HG03280 (cell line): ENCODE measurements at regions not wholly inside any gene's neighbourhood (a gene's known extent, or its start where the extent isn't known, plus 50 kb on each side); places are given as distances from the start of the nearest gene placed in this dataset.
"Not testable (repeated sequence)": the region's sequence is repeated elsewhere in the genome, so short reads cannot be mapped to it uniquely, and the experiment has no call there.

Experiments used
- ATAC-seq: cut with Tn5 transposase; IDR thresholded peaks from one replicate; pipeline ENCODE4 v1.9.1; 2021; ENCODE audit warnings: mild to moderate bottlenecking, moderate library complexity; ENCODE audit not compliant: unreplicated experiment

DNA sequence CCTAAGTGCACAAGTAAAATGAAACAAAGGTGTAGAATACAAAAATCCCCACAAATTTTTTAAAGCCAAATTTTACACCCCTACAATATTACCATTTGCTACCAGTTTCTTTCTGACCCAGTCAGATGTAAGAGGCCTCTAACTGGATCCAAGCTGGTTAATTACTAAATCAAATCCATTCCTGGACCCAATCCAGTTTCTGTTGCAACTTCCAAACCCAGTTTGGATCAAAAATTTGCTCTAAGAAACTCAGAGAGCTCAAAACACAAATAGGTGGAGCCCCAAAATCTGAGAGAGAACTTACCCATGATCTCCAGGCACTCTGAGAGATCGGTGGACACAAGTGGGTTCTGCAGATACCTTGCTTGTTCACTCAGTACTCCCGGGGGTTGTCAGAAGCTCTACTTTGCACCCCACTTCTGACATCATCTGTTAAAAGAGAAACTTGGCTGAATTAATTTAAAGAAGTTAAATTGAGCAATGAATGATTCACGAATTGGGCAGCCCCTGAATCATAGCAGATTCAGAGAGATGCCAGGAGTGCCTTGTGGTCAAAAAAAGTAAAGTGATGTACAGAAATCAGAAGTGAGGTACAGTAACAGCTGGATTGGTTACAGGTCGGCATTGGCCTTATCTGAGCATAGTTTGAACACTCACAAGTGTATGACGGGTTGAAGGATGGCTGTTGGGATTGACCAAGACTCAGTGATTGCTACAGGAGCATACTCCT is 448.0 kb downstream of the KCNT2 start:
- no peak for ATAC-seq

GRCh38 chr1:196155586-196155985 is 452.7 kb downstream of the KCNT2 start:
- no peak for ATAC-seq

DNA sequence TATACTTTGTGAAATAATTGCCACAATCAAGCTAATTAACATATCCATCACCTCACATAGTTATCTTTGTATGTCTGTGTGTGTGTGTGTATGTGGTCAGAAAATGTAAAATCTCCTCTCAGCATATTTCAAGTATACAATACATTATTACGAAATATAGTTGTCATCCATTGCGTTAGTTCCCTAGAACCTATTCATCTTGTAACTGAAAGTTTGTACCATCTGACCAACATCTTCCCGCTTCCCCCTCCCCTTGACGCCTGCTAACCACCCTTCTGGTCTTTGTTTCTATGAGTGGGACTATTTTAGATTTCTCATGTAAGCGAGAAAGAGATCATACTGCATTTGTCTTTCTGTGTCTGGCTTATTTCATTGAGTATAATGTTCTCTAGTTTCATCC is 455.3 kb downstream of the KCNT2 start:
- no peak for ATAC-seq

DNA sequence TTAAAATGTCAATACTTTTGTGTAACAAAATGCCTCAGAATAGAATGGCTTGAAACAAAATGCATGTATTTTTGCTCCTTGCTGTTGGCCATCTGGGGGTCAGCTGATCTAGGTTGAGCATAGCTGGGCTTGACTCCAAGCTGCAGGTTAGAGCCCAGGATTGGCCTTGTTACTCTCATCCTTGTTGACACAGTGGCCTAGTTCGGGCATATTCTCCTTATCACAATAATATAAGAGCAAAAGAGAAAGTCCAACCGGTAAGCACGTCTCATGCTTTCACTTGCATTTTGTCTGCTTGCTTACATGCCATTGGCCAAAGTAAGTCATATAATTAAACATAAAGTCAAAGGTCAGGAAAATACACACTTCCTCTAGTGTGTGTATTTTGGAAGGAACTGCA is 456.2 kb downstream of the KCNT2 start:
- ATAC-seq, result peak; percentile 55

DNA sequence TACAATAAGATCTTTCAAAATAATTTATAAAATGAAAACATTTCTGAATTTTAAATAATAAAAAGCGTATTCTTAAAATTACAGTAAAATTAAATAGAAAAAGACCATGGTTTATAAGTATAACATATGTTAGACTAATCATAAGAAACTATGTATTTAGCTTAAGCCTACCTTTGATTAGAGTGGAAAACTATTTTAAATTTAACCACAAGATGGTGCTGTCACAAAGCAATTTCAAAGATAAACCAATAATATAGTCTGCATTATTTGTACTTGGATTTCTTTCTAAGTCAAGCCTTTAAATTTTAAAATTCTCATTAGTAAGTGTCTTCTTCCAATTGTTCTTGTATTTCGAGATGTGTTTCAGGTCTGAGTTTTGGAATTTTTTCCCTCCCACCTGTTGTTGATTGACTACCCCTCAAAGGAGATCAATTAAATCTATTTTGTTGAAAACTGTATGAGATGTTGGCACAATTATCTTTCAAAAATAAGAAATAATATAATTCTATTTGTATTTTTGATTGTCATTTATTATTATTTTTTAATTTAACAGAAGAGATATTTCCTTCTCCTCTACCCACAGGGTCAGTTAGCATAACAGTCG is 459.8 kb downstream of the KCNT2 start:
- peak; percentile 41 for ATAC-seq

DNA sequence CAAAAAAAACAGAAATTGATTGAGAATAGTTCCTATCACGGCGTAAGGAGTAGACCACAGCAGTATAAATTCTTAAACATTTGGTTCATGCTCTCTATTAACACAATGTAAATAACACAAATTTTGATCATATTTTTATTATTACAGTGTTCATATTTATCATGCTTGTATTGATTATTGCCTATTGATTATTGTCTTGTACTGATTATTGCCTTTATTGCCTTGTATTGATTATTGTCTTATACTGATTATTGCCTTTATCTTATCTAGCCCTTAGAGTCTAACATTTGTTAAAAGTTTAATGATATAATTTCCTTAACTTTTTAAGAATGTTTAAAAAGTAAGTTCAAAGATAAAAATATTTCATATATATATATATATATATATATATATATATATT is 460.7 kb downstream of the KCNT2 start:
- ATAC-seq, result no peak

DNA sequence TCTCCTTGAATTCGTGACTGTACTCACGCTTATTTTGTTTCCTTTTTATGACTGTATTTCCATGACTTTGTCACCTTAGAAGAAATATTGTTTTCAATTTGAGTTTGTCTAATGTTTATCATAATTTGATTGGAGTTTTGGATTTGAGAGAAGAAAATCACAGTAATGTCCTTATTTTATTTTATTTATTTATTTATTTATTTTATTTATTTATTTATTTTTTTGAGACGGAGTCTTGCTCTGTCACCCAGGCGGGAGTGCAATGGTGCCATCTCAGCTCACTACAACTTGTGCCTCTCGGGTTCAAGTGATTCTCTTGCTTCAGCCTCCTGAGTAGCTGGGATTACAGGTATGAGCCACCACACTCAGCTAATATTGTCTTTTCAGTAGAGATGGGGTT is 463.1 kb downstream of the KCNT2 start:
- ATAC-seq, result not testable (repeated sequence)

DNA sequence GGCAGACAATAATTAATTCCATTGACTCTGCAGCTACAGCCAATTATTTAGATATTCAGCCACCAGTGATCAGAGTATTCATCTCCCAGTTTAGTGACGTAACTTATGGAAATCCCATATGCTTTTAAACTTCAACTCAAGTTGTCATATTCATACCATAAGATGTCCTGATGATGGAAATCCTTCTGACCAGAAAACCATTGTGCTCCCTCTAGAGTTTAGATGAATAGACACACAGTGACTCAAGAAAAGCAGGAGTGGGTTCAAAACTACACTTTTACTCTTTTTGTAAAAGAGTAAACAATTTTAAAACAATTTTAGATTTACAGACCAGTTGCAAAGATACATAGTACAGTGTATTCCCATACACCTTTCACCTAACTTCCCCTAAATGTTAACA is 463.7 kb downstream of the KCNT2 start:
- ATAC-seq, result no peak

- no peak for ATAC-seq
These were observed 464.5 kb downstream of the KCNT2 start for GRCh38 chr1:196143602-196144342.

DNA sequence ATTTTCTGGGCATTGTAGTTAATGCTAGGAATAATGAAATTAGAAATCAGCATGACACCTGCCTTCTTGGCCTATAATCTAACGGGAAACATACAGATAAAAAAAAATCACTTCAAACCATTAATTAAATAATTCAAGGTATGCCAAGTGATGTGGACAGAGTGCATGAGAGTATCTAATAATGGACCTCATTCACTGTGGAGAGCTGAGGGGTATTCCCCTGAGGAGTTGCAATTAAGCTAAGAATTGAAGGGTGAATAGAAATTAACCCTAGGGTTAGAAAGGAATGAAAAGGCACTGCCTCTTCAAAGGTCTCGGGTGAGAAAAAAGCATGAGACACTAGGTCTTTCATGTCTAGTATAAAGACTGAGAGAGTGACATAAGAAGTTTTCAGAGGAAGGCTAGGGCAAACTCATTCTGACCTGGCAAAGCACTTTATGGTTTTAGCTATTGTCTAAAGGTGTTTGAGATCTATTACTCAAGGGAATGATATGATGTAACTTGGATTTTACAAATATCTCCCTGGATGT is 466.1 kb downstream of the KCNT2 start:
- no peak for ATAC-seq

GRCh38 chr1:196136396-196136795 is 471.8 kb downstream of the KCNT2 start:
- no peak for ATAC-seq

GRCh38 chr1:196131691-196132090 is 476.5 kb downstream of the KCNT2 start:
- ATAC-seq, result no peak

- no peak for ATAC-seq
These were observed 479.4 kb downstream of the KCNT2 start for GRCh38 chr1:196128835-196129234.

- ATAC-seq, result no peak
These were observed 487.1 kb downstream of the KCNT2 start for GRCh38 chr1:196121181-196121580.

GRCh38 chr1:196115646-196116045 is 492.6 kb downstream of the KCNT2 start:
- ATAC-seq, result no peak

GRCh38 chr1:196114193-196114592 is 494.0 kb downstream of the KCNT2 start:
- no peak for ATAC-seq

DNA sequence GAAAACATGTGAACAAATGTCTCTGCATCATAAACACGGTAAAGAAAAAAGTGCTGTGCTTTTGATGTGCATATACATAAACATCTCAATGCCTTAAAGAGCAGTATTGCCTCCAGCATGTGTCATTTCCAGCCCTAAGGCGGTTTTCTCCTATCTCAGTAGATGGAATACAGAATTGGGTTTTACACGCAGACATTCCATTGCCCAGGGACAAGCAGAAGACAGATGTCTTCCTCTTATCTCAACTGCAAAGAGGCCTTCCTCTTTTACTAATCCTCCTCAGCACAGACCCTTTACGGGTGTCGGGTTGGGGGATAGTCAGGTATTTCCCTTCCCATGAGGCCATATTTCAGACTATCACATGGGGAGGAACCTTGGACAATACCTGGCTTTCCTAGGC is 499.2 kb downstream of the KCNT2 start:
- not testable (repeated sequence) for ATAC-seq

- ATAC-seq, result no peak
These were observed 502.3 kb downstream of the KCNT2 start for GRCh38 chr1:196105901-196106300.

- ATAC-seq, result no peak
These were observed 505.4 kb downstream of the KCNT2 start for GRCh38 chr1:196102826-196103225.

DNA sequence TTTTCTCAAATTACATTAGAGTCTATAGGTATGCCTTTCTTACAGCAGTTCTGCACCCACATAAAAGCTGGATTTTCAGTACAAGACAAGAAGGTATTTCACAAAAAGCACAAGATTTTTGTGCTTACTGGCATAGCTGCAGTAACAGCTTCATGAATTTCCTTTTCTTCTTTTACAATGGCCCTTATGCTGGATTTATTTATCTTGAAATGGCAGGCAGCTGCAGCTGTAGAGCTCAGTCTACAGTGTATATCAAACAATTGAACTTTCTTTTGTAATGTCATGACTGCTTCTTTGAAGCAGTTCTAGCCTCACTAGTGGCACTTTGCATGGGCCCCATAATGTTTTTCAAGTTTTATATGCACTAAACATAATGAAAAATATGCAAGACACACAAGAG is 510.2 kb downstream of the KCNT2 start:
- ATAC-seq, result no peak

DNA sequence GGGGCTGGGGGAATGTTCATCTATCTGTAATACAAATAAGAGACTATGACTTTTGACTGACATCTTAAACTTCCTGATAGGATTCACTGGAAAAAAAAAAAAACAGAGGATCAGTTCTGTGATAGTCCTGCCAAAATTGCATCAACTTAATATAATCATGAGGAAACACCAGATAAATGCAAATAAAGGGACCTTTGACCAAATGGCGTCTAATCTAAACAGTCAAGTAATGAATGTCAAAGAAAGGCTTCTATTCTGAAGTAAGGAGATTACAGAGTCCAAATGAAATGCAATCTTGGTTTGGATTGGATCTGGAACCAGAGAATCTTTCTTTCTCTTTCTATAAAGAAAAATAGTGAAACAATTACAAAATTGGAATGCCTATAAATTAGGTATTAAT is 513.4 kb downstream of the KCNT2 start:
- ATAC-seq, result no peak
